GM13976 (cell line): ENCODE measurements at regions not wholly inside any gene's neighbourhood (a gene's known extent, or its start where the extent isn't known, plus 50 kb on each side); places are given as distances from the start of the nearest gene placed in this dataset.

Experiments
- DNase-seq: peaks from one replicate; pipeline ENCODE4 v3.0.0; 2012; ENCODE audit warnings: low spot score
- in situ Hi-C: fragments of 300-500 bp; cut with MboI; formaldehyde crosslinking; loops from one replicate; pipeline ENCODE4 v1.12.0; 2022; ENCODE audit warnings: low sequenced_read_pairs, mixed read lengths, inconsistent platforms; ENCODE audit not compliant: unreplicated experiment
- TF ChIP-seq, protein P1 (sequence below): IDR thresholded peaks from 2 replicates; pipeline ENCODE4 v1.5.1; 2012; ENCODE audit warnings: borderline replicate concordance, mild to moderate bottlenecking; ENCODE audit not compliant: insufficient read depth; ENCODE audit errors: extremely low read depth, missing control alignments, control extremely low read depth

DNA sequence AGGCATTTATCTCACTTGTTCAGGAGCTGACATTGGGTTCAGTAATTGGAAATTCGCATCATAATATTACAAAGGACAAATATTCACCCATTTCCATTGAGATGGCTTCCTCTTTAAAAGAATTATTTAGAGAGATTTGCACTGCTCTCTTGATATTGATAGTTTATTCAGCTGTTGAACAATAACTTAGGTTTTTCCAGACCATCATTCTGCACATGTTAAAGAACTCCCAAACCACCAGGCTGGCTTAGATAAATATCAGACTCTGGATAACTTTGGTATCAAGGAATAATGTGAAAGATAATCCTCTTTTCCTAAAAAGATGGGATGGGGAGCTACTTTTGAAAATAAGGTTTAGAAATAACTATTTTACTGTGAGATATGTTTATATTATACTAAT, 154.0 kb downstream of the GASK1B start:
- in situ Hi-C loops = no loop called here
- DNase-seq = no peak
- TF ChIP-seq, protein P1, sequence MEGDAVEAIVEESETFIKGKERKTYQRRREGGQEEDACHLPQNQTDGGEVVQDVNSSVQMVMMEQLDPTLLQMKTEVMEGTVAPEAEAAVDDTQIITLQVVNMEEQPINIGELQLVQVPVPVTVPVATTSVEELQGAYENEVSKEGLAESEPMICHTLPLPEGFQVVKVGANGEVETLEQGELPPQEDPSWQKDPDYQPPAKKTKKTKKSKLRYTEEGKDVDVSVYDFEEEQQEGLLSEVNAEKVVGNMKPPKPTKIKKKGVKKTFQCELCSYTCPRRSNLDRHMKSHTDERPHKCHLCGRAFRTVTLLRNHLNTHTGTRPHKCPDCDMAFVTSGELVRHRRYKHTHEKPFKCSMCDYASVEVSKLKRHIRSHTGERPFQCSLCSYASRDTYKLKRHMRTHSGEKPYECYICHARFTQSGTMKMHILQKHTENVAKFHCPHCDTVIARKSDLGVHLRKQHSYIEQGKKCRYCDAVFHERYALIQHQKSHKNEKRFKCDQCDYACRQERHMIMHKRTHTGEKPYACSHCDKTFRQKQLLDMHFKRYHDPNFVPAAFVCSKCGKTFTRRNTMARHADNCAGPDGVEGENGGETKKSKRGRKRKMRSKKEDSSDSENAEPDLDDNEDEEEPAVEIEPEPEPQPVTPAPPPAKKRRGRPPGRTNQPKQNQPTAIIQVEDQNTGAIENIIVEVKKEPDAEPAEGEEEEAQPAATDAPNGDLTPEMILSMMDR = no peak

DNA sequence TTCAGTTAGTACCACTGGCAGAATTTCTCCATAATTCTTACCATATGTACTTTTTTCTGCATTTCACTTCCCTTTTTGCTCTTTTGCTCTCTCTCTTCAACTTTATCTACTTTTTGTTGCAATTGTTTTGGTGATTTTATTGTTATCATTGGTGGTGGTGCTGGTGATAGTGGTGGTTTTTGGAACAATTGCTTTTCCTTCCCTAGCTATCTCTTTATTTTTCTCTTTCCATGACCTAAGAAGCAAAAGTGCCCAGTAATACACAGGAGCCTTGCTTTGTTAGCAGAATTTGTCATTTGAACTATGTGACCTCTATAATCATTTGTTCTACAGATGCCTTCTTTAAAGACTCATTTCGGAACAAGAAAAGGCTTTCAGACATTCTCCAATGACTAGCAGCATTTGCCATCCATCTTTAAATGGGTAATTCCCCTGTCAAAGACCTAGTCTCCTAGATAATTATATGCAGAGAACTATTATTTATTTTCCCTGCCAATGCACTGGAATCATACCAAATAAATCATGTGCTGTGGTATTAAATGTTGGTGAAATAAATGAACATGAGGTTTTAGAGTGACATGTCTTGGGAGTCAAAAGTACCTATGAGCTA, 154.5 kb downstream of the GASK1B start:
- DNase-seq = no peak
- in situ Hi-C loops = no loop called here

DNA sequence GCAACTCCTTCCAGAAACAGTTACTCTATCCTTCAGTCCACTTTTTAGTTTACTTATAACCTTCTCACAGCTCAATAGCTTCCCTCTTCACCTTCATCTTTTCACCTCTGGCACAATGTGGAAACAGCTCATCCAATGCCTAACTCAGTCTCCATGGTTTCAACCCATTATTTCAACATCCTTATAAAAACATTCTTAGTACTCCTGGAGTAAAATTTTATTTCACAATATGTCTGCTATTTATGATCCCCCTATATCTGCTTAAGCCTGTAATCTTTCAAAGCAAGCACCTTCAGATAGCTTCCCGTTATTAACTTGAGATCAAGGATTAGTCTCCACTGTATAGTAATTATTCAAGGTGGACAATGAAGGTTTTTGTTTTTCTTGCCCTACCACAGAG, 156.3 kb downstream of the GASK1B start:
- no peak for DNase-seq
- TF ChIP-seq, protein P1 = no peak
- in situ Hi-C loops = no loop called here

More for the DNA sequence above, 154.5 kb downstream of the GASK1B start:
- TF ChIP-seq, protein P1 = no peak

- in situ Hi-C loops = no loop called here
- TF ChIP-seq, protein P1 = no peak
- DNase-seq = no peak
These were observed 157.6 kb downstream of the GASK1B start for GRCh38 chr4:158015241-158015640.

DNA sequence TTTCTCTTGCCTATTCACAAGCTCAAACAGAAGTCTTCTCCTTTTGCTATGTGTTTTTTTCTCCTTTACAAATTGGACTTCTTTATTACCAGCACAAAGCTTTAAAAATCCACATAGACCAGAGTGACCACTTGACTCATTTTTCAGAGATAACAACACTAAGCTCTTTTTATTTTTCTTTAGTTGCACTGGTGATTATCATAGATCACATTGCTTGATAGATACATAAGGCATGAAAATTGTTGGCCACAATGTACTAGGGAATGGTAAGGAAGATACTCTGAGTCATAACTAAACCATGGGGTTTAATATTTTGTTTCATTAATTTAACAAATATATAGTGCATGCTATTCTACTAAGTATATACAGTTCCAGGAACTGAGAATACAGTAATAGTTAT, 159.0 kb downstream of the GASK1B start:
- in situ Hi-C loops = no loop called here
- TF ChIP-seq, protein P1 = no peak

GRCh38 chr4:158010361-158010760, 162.5 kb downstream of the GASK1B start:
- no peak for DNase-seq
- TF ChIP-seq, protein P1 = no peak

More for the DNA sequence above, 159.0 kb downstream of the GASK1B start:
- no peak for DNase-seq

More at GRCh38 chr4:158010361-158010760, 162.5 kb downstream of the GASK1B start:
- in situ Hi-C loops = no loop called here
